ENCODE measurements at regions not wholly inside any gene's neighbourhood (a gene's known extent, or its start where the extent isn't known, plus 50 kb on each side); places are given as distances from the start of the nearest gene placed in this dataset.

GRCh38 chr16:86753399-86753798 is 175.1 kb downstream of the FOXL1 start:
- no peak overlapping the region for H3K27ac ChIP-seq (ENCODE audit: low read depth, low read length)
- H3K79me1 ChIP-seq (ENCODE audit: low read length): no peaks in the 10 kb centered on the region
- no peaks in the 10 kb centered on the region for H3K4me1 ChIP-seq (ENCODE audit: control insufficient read depth, low read depth, low read length)
- H3K56ac ChIP-seq (ENCODE audit: low read length): no peak overlapping the region
- no peak for DNase-seq
- H3K4me2 ChIP-seq (ENCODE audit: low read length): no peak overlapping the region
- no peak overlapping the region for H2BK120ac ChIP-seq (ENCODE audit: low read depth, low read length)
- no peak overlapping the region for H4K8ac ChIP-seq (ENCODE audit: low read depth, low read length)
- H3K36me3 ChIP-seq (ENCODE audit: control insufficient read depth, insufficient read depth, low read length): no peaks in the 10 kb centered on the region
- no peaks in the 10 kb centered on the region for H3K79me2 ChIP-seq (ENCODE audit: control insufficient read depth, insufficient read depth, low read length)
- H2AK5ac ChIP-seq (ENCODE audit: low read length): no peak overlapping the region
- H3K23ac ChIP-seq (ENCODE audit: low read length): no peak overlapping the region
- H3K4me3 ChIP-seq (ENCODE audit: low read length): no peak overlapping the region
- no peak overlapping the region for H3K18ac ChIP-seq (ENCODE audit: low read length)
- no peak overlapping the region for H2BK15ac ChIP-seq (replicated peaks; ENCODE audit: low read depth)
- no peak overlapping the region for H4K5ac ChIP-seq (ENCODE audit: low read length)
- no peak overlapping the region for H2BK5ac ChIP-seq (ENCODE audit: low read length)
- no peak overlapping the region for H3K9ac ChIP-seq (ENCODE audit: low read length)
- H3K4ac ChIP-seq (ENCODE audit: low read depth, low read length): no peak overlapping the region
- H3K27me3 ChIP-seq (ENCODE audit: insufficient read depth, low read length, poor library complexity): no peaks in the 10 kb centered on the region
- no CpG with 5 or more reads among the region's 15 CpGs for WGBS (ENCODE audit: extremely low coverage, insufficient coverage, low lambda C conversion rate)

GRCh38 chr16:86755571-86756006 is 177.2 kb downstream of the FOXL1 start:
- Histone ChIP-seq H3K27me3 (ENCODE audit: insufficient read depth, low read length, poor library complexity) (no peaks in the 10 kb centered on the region), H3K36me3 (ENCODE audit: control insufficient read depth, insufficient read depth, low read length) (no peaks in the 10 kb centered on the region), H3K4me2 (ENCODE audit: low read length) (no peak overlapping the region), H3K79me1 (ENCODE audit: low read length) (no peaks in the 10 kb centered on the region), H3K9ac (ENCODE audit: low read length) (no peak overlapping the region), H3K4ac (ENCODE audit: low read depth, low read length) (no peak overlapping the region), H4K5ac (ENCODE audit: low read length) (no peak overlapping the region), H3K4me1 (ENCODE audit: control insufficient read depth, low read depth, low read length) (peaks cover 5% of the 10 kb centered on the region), H3K79me2 (ENCODE audit: control insufficient read depth, insufficient read depth, low read length) (no peaks in the 10 kb centered on the region), H3K18ac (ENCODE audit: low read length) (no peak overlapping the region), H2BK15ac (replicated peaks; ENCODE audit: low read depth) (no peak overlapping the region), H2BK5ac (ENCODE audit: low read length) (no peak overlapping the region), H2AK5ac (ENCODE audit: low read length) (no peak overlapping the region), H4K8ac (ENCODE audit: low read depth, low read length) (no peak overlapping the region), H3K23ac (ENCODE audit: low read length) (no peak overlapping the region), H3K27ac (ENCODE audit: low read depth, low read length) (no peak overlapping the region), H3K56ac (ENCODE audit: low read length) (no peak overlapping the region), H3K4me3 (ENCODE audit: low read length) (no peak overlapping the region), H2BK120ac (ENCODE audit: low read depth, low read length) (no peak overlapping the region)
- DNase-seq: no peak
- WGBS (ENCODE audit: extremely low coverage, insufficient coverage, low lambda C conversion rate): no CpG with 5 or more reads among the region's 13 CpGs

- no peak for DNase-seq
- H3K27me3 ChIP-seq (ENCODE audit: insufficient read depth, low read length, poor library complexity): no peaks in the 10 kb centered on the region
- H3K18ac ChIP-seq (ENCODE audit: low read length): no peak overlapping the region
- H3K23ac ChIP-seq (ENCODE audit: low read length): no peak overlapping the region
- H4K5ac ChIP-seq (ENCODE audit: low read length): no peak overlapping the region
- no peak overlapping the region for H3K9ac ChIP-seq (ENCODE audit: low read length)
- no peak overlapping the region for H4K8ac ChIP-seq (ENCODE audit: low read depth, low read length)
- H2BK15ac ChIP-seq (replicated peaks; ENCODE audit: low read depth): no peak overlapping the region
- H3K36me3 ChIP-seq (ENCODE audit: control insufficient read depth, insufficient read depth, low read length): no peaks in the 10 kb centered on the region
- H3K4ac ChIP-seq (ENCODE audit: low read depth, low read length): no peak overlapping the region
- H2BK120ac ChIP-seq (ENCODE audit: low read depth, low read length): no peak overlapping the region
- WGBS (ENCODE audit: extremely low coverage, insufficient coverage, low lambda C conversion rate): no CpG with 5 or more reads among the region's 12 CpGs
- H3K79me1 ChIP-seq (ENCODE audit: low read length): no peaks in the 10 kb centered on the region
- H3K56ac ChIP-seq (ENCODE audit: low read length): no peak overlapping the region
- H2BK5ac ChIP-seq (ENCODE audit: low read length): no peak overlapping the region
- no peaks in the 10 kb centered on the region for H3K79me2 ChIP-seq (ENCODE audit: control insufficient read depth, insufficient read depth, low read length)
- H3K4me1 ChIP-seq (ENCODE audit: control insufficient read depth, low read depth, low read length): peaks cover 5% of the 10 kb centered on the region
- no peak overlapping the region for H3K4me3 ChIP-seq (ENCODE audit: low read length)
- no peak overlapping the region for H3K4me2 ChIP-seq (ENCODE audit: low read length)
- H2AK5ac ChIP-seq (ENCODE audit: low read length): no peak overlapping the region
- no peak overlapping the region for H3K27ac ChIP-seq (ENCODE audit: low read depth, low read length)
Measured at GRCh38 chr16:86756882-86757703, 178.7 kb downstream of the FOXL1 start.

GRCh38 chr16:86757704-86758040 is 179.3 kb downstream of the FOXL1 start:
- no peak overlapping the region for H3K23ac ChIP-seq (ENCODE audit: low read length)
- no peak overlapping the region for H4K5ac ChIP-seq (ENCODE audit: low read length)
- H3K27me3 ChIP-seq (ENCODE audit: insufficient read depth, low read length, poor library complexity): no peaks in the 10 kb centered on the region
- no peak for DNase-seq
- H3K27ac ChIP-seq (ENCODE audit: low read depth, low read length): no peak overlapping the region
- H3K4me1 ChIP-seq (ENCODE audit: control insufficient read depth, low read depth, low read length): peaks cover 5% of the 10 kb centered on the region
- no CpG with 5 or more reads among the region's 3 CpGs for WGBS (ENCODE audit: extremely low coverage, insufficient coverage, low lambda C conversion rate)
- H3K9ac ChIP-seq (ENCODE audit: low read length): no peak overlapping the region
- H3K4ac ChIP-seq (ENCODE audit: low read depth, low read length): no peak overlapping the region
- no peak overlapping the region for H2BK120ac ChIP-seq (ENCODE audit: low read depth, low read length)
- no peaks in the 10 kb centered on the region for H3K79me2 ChIP-seq (ENCODE audit: control insufficient read depth, insufficient read depth, low read length)
- H3K56ac ChIP-seq (ENCODE audit: low read length): no peak overlapping the region
- H2AK5ac ChIP-seq (ENCODE audit: low read length): no peak overlapping the region
- no peak overlapping the region for H3K4me2 ChIP-seq (ENCODE audit: low read length)
- no peak overlapping the region for H4K8ac ChIP-seq (ENCODE audit: low read depth, low read length)
- H3K79me1 ChIP-seq (ENCODE audit: low read length): no peaks in the 10 kb centered on the region
- H2BK5ac ChIP-seq (ENCODE audit: low read length): no peak overlapping the region
- no peak overlapping the region for H3K4me3 ChIP-seq (ENCODE audit: low read length)
- no peak overlapping the region for H3K18ac ChIP-seq (ENCODE audit: low read length)
- H3K36me3 ChIP-seq (ENCODE audit: control insufficient read depth, insufficient read depth, low read length): no peaks in the 10 kb centered on the region
- no peak overlapping the region for H2BK15ac ChIP-seq (replicated peaks; ENCODE audit: low read depth)

GRCh38 chr16:86758932-86759331 is 180.6 kb downstream of the FOXL1 start:
- Histone ChIP-seq H3K27ac (ENCODE audit: low read depth, low read length) (no peak overlapping the region), H4K5ac (ENCODE audit: low read length) (no peak overlapping the region), H3K79me2 (ENCODE audit: control insufficient read depth, insufficient read depth, low read length) (no peaks in the 10 kb centered on the region), H2BK15ac (replicated peaks; ENCODE audit: low read depth) (no peak overlapping the region), H3K27me3 (ENCODE audit: insufficient read depth, low read length, poor library complexity) (no peaks in the 10 kb centered on the region), H3K36me3 (ENCODE audit: control insufficient read depth, insufficient read depth, low read length) (no peaks in the 10 kb centered on the region), H3K4me1 (ENCODE audit: control insufficient read depth, low read depth, low read length) (peaks cover 5% of the 10 kb centered on the region), H2BK120ac (ENCODE audit: low read depth, low read length) (no peak overlapping the region), H2BK5ac (ENCODE audit: low read length) (no peak overlapping the region), H3K79me1 (ENCODE audit: low read length) (no peaks in the 10 kb centered on the region), H3K18ac (ENCODE audit: low read length) (no peak overlapping the region), H3K23ac (ENCODE audit: low read length) (no peak overlapping the region), H3K4me3 (ENCODE audit: low read length) (no peak overlapping the region), H2AK5ac (ENCODE audit: low read length) (no peak overlapping the region), H3K9ac (ENCODE audit: low read length) (no peak overlapping the region), H4K8ac (ENCODE audit: low read depth, low read length) (no peak overlapping the region), H3K4ac (ENCODE audit: low read depth, low read length) (no peak overlapping the region), H3K4me2 (ENCODE audit: low read length) (no peak overlapping the region), H3K56ac (ENCODE audit: low read length) (no peak overlapping the region)
- no peak for DNase-seq
- no CpG with 5 or more reads among the region's 8 CpGs for WGBS (ENCODE audit: extremely low coverage, insufficient coverage, low lambda C conversion rate)
